H1 (cell line): ENCODE measurements at regions not wholly inside any gene's neighbourhood (a gene's known extent, or its start where the extent isn't known, plus 50 kb on each side); places are given as distances from the start of the nearest gene placed in this dataset.

Experiments
- CTCF ChIA-PET: fragments of 300-600 bp; sonication (Branson Sonifier 250); formaldehyde crosslinking; loops from one replicate; lab custom pipeline; 2021; ENCODE audit not compliant: partially characterized antibody; lab: Charles Lee
- POLR2A ChIA-PET: fragments of 300-600 bp; sonication (Branson Sonifier 250); formaldehyde crosslinking; loops from one replicate; lab custom pipeline; 2021; ENCODE audit warnings: inconsistent platforms; ENCODE audit not compliant: partially characterized antibody; lab: Charles Lee
- DNase-seq, 2 experiments: peaks; one replicate each; pipeline versions ENCODE4 v3.0.0 to v3.0.0-alpha.2; 2010 to 2022; ENCODE audit warnings: low spot score in 2 of 2, low read depth in 1 of 2, mixed read lengths in 1 of 2
- FAIRE-seq: peaks from 2 replicates; lab custom pipeline; 2011; peaks lifted over from hg19 to GRCh38; lab: Jason Lieb, UNC
- H2AFZ ChIP-seq: 2 replicates; pipeline ENCODE4 v1.8.1; 2012; ENCODE audit warnings: low read length, inconsistent platforms
- H2AK5ac ChIP-seq: 2 replicates; pipeline ENCODE4 v1.6.1; 2013; ENCODE audit warnings: low read depth, low read length
- H2BK120ac ChIP-seq: replicated peaks from 2 replicates; pipeline ENCODE3; 2013; ENCODE audit warnings: low read depth, low read length, inconsistent platforms
- H2BK12ac ChIP-seq: 2 replicates; pipeline ENCODE4 v1.6.1; 2013; ENCODE audit warnings: low read depth, low read length
- H2BK15ac ChIP-seq: 2 replicates; pipeline ENCODE4 v1.6.1; 2013; ENCODE audit warnings: low read length
- H2BK20ac ChIP-seq: 2 replicates; pipeline ENCODE4 v1.6.1; 2013; ENCODE audit warnings: low read length
- H2BK5ac ChIP-seq: 2 replicates; pipeline ENCODE4 v1.6.1; 2013; ENCODE audit warnings: low read depth, low read length
- H3K14ac ChIP-seq: 2 replicates; pipeline ENCODE4 v1.6.1; 2013; ENCODE audit warnings: inconsistent platforms; ENCODE audit not compliant: insufficient read length
- H3K18ac ChIP-seq: 2 replicates; pipeline ENCODE4 v1.6.1; 2013; ENCODE audit warnings: low read length; ENCODE audit errors: extremely low read depth
- H3K23ac ChIP-seq: 2 replicates; pipeline ENCODE4 v1.6.1; 2013; ENCODE audit warnings: inconsistent platforms; ENCODE audit not compliant: insufficient read length
- H3K23me2 ChIP-seq: 2 replicates; pipeline ENCODE4 v1.6.1; 2013; ENCODE audit warnings: low read depth, low read length
- H3K27ac ChIP-seq: 2 replicates; pipeline ENCODE4 v1.6.1; 2011; ENCODE audit warnings: low read depth, low read length, inconsistent platforms
- H3K27me3 ChIP-seq, 4 experiments: replicated peaks in 1 of 4; 1 replicate in 1 of 4; 2 replicates in 3 of 4; pipeline versions ENCODE4 v1.6.1 to v1.8.1; 2011 to 2013; ENCODE audit warnings: low read length in 3 of 4, mild to moderate bottlenecking in 3 of 4, inconsistent platforms in 2 of 4, mixed read lengths in 2 of 4, moderate library complexity in 1 of 4; ENCODE audit not compliant: control insufficient read depth in 3 of 4, insufficient read depth in 3 of 4; ENCODE audit errors: extremely low read depth in 1 of 4
- H3K36me3 ChIP-seq, 4 experiments: 2 replicates each; pipeline versions ENCODE4 v1.6.1 to v1.8.1; 2011 to 2013; ENCODE audit warnings: mild to moderate bottlenecking in 4 of 4, low read length in 3 of 4, moderate library complexity in 2 of 4, control low read depth in 1 of 4, inconsistent platforms in 1 of 4; ENCODE audit not compliant: insufficient read depth in 4 of 4, control insufficient read depth in 2 of 4
- H3K4ac ChIP-seq: replicated peaks from 2 replicates; pipeline ENCODE3; 2013; ENCODE audit warnings: low read length, low read depth, mixed read lengths, inconsistent platforms; ENCODE audit not compliant: insufficient read length
- H3K4me1 ChIP-seq, 4 experiments: replicated peaks in 1 of 4; 1 replicate in 1 of 4; 2 replicates in 3 of 4; pipeline versions ENCODE4 v1.6.1 to v1.8.1; 2011 to 2013; ENCODE audit warnings: low read length in 3 of 4, inconsistent platforms in 2 of 4, mixed read lengths in 1 of 4; ENCODE audit not compliant: insufficient read depth in 4 of 4, control insufficient read depth in 3 of 4
- H3K4me2 ChIP-seq, 2 experiments: 2 replicates each; pipeline versions ENCODE4 v1.6.1 to v1.8.1; 2011 to 2013; ENCODE audit warnings: low read depth in 2 of 2, low read length in 2 of 2, control low read depth in 1 of 2, inconsistent platforms in 1 of 2, mild to moderate bottlenecking in 1 of 2; ENCODE audit not compliant: insufficient read depth in 1 of 2
- H3K4me3 ChIP-seq, 4 experiments: fragments of 200-600, 300-600 bp in 1 of 4; sonication (generic), shearing (Covaris generic), sonication (Bioruptor Twin) in 1 of 4; 2 replicates each; pipeline versions ENCODE4 v1.5.1 to v1.8.1; 2011 to 2016; ENCODE audit warnings: low read length in 4 of 4, low read depth in 3 of 4, control low read depth in 2 of 4, inconsistent platforms in 2 of 4, mild to moderate bottlenecking in 2 of 4, mixed read lengths in 1 of 4, moderate library complexity in 1 of 4; ENCODE audit not compliant: insufficient read depth in 2 of 4; ENCODE audit errors: extremely low read depth in 1 of 4
- H3K56ac ChIP-seq: replicated peaks from 2 replicates; pipeline ENCODE3; 2013; ENCODE audit warnings: low read depth, mild to moderate bottlenecking, mixed read lengths, low read length, inconsistent platforms; ENCODE audit not compliant: insufficient read length
- H3K79me1 ChIP-seq: 2 replicates; pipeline ENCODE4 v1.6.1; 2013; ENCODE audit warnings: low read depth, low read length, control low read depth
- H3K79me2 ChIP-seq, 2 experiments: 2 replicates each; pipeline versions ENCODE4 v1.6.1 to v1.8.1; 2012 to 2013; ENCODE audit warnings: low read length in 2 of 2, mild to moderate bottlenecking in 2 of 2, inconsistent platforms in 1 of 2; ENCODE audit not compliant: insufficient read depth in 2 of 2, control insufficient read depth in 1 of 2
- H3K9ac ChIP-seq, 4 experiments: replicated peaks in 1 of 4; 1 replicate in 1 of 4; 2 replicates in 3 of 4; pipeline versions ENCODE4 v1.6.1 to v1.8.1; 2011 to 2013; ENCODE audit warnings: low read depth in 3 of 4, low read length in 3 of 4, control low read depth in 2 of 4, mild to moderate bottlenecking in 2 of 4, moderate library complexity in 2 of 4, inconsistent platforms in 1 of 4; ENCODE audit errors: extremely low read depth in 1 of 4
- H3K9me3 ChIP-seq, 2 experiments: 2 replicates each; pipeline versions ENCODE4 v1.6.1 to v1.8.1; 2012 to 2013; ENCODE audit warnings: mild to moderate bottlenecking in 2 of 2, moderate library complexity in 2 of 2, control low read depth in 1 of 2, inconsistent platforms in 1 of 2, low read depth in 1 of 2, low read length in 1 of 2, mixed read lengths in 1 of 2; ENCODE audit not compliant: insufficient read depth in 2 of 2
- H4K20me1 ChIP-seq, 2 experiments: replicated peaks in 1 of 2; 2 replicates each; pipeline versions ENCODE3 to v1.8.1; 2011 to 2013; ENCODE audit warnings: inconsistent platforms in 2 of 2, low read length in 2 of 2, mild to moderate bottlenecking in 1 of 2; ENCODE audit not compliant: insufficient read depth in 2 of 2, control insufficient read depth in 1 of 2
- H4K5ac ChIP-seq: 2 replicates; pipeline ENCODE4 v1.6.1; 2013; ENCODE audit warnings: low read length, low read depth, mixed read lengths, inconsistent platforms; ENCODE audit not compliant: insufficient read length
- H4K8ac ChIP-seq: 2 replicates; pipeline ENCODE4 v1.8.0; 2013; ENCODE audit warnings: mild to moderate bottlenecking, moderate library complexity, low read length, inconsistent platforms; ENCODE audit not compliant: insufficient read depth; ENCODE audit errors: extremely low read depth
- H4K91ac ChIP-seq: replicated peaks from 2 replicates; pipeline ENCODE3; 2013; ENCODE audit warnings: low read length, mixed read lengths, inconsistent platforms; ENCODE audit not compliant: insufficient read length
- EZH2 ChIP-seq: fragments of 200-600 bp; sonication (generic); IDR thresholded peaks from 2 replicates; pipeline ENCODE4 v1.7.1; 2012; ENCODE audit warnings: low read depth, mild to moderate bottlenecking, moderate library complexity, low read length, inconsistent platforms; ENCODE audit not compliant: severe bottlenecking
- PHF8 ChIP-seq: fragments of 200-600 bp; sonication (generic); conservative IDR thresholded peaks from 2 replicates; pipeline ENCODE4 v1.7.1; 2012; ENCODE audit warnings: low read depth, mild to moderate bottlenecking, inconsistent platforms, low read length, moderate library complexity
- POU5F1 ChIP-seq: IDR thresholded peaks from 2 replicates; pipeline ENCODE4 v1.6.1; 2011; ENCODE audit warnings: low read depth, mild to moderate bottlenecking, low read length, moderate library complexity
- RFX5 ChIP-seq: IDR thresholded peaks from 2 replicates; pipeline ENCODE4 v1.6.1; 2011; ENCODE audit warnings: low read depth, low read length, improper control_type of control experiment, borderline replicate concordance
- SP2 ChIP-seq: IDR thresholded peaks from 2 replicates; pipeline ENCODE4 v1.6.1; 2012; ENCODE audit warnings: mild to moderate bottlenecking, low read length, inconsistent platforms
- SRF ChIP-seq: IDR thresholded peaks from 2 replicates; pipeline ENCODE4 v1.6.1; 2011; ENCODE audit warnings: mild to moderate bottlenecking, low read depth, low read length, moderate library complexity
- TAF7 ChIP-seq: optimal IDR thresholded peaks from 2 replicates; pipeline ENCODE3; 2011; ENCODE audit warnings: low read depth, mild to moderate bottlenecking, inconsistent platforms, low read length, moderate library complexity, borderline replicate concordance
- WGBS, 2 experiments: shearing (Covaris generic) in 1 of 2; methylation state at CpG; one replicate each; pipeline versions ENCODE4 v1.1.6 to v1.1.7; 2013 to 2015; ENCODE audit warnings: low lambda C conversion rate in 2 of 2, mixed read lengths in 2 of 2, inconsistent platforms in 1 of 2, low coverage in 1 of 2, missing lambda C conversion rate in 1 of 2; ENCODE audit not compliant: insufficient replicate concordance in 2 of 2, insufficient coverage in 1 of 2, insufficient read length in 1 of 2; ENCODE audit errors: extremely low coverage in 1 of 2, missing lambda C conversion rate in 1 of 2; 5-methylcytosine and 5-hydroxymethylcytosine counted together

- Histone ChIP-seq H2BK5ac (no peak overlapping the region), H4K20me1 (no peaks in the 10 kb centered on the region), H3K4me2 (no peak overlapping the region), H2BK15ac (no peak overlapping the region), H2BK120ac (no peak overlapping the region), H2AK5ac (no peak overlapping the region), H2BK20ac (no peak overlapping the region), H3K23ac (no peak overlapping the region), H3K4ac (no peak overlapping the region), H4K5ac (no peak overlapping the region), H3K56ac (no peak overlapping the region), H3K79me2 (no peaks in the 10 kb centered on the region), H4K8ac (no peak overlapping the region), H3K27me3 (no peaks in the 10 kb centered on the region), H3K14ac (no peak overlapping the region), H3K9me3 (no peaks in the 10 kb centered on the region), H3K4me3 (no peak overlapping the region), H3K79me1 (no peaks in the 10 kb centered on the region), H3K23me2 (no peaks in the 10 kb centered on the region), H3K36me3 (no peaks in the 10 kb centered on the region), H3K27ac (no peak overlapping the region), H4K91ac (no peak overlapping the region), H3K9ac (no peak overlapping the region), H2AFZ (no peak overlapping the region), H2BK12ac (no peak overlapping the region), H3K4me1 (peaks cover 0 to 2% (median 0%) of the 10 kb centered on the region in 4 experiments; a peak in 1 of 7 replicates), H3K18ac (no peak overlapping the region)
- POLR2A ChIA-PET = no interaction called here
- no peak for FAIRE-seq
- DNase-seq = no peak
- WGBS, 2 experiments = 86% methylated on average over 1 of the region's 1 CpG; no CpG with 5 or more reads in 1 of the 2 experiments
- CTCF ChIA-PET = no interaction called here
- TF ChIP-seq SRF (no peak), SP2 (no peak), POU5F1 (no peak), TAF7 (no peak), PHF8 (no peak), EZH2 (no peak), RFX5 (no peak)
These were observed 189.0 kb upstream of the PRDM1 start for GRCh38 chr6:105897131-105897530.
